ENCODE measurements at regions not wholly inside any gene's neighbourhood (a gene's known extent, or its start where the extent isn't known, plus 50 kb on each side); places are given as distances from the start of the nearest gene placed in this dataset.

DNA sequence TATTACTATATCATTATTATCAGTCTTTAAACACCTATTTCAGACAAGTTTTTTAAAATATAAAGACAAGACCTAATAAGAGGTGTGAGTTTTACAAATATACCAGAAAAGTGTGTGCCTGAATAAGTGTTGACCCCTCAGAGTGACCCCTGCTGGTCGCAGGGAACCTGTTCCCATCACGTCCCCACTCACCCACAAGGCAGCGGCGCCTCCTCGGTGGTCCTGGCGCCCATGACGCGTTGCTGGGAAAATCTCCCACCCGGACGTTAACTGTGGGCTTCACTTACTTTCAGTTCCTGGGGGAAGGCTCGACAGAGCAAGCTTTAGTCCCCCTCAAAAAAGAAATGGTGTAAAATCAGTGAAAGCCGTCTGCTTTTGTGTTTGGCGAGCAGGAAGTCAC is 93.5 kb downstream of the TMEM18 start:
- Histone ChIP-seq H3K9me1 (replicated peaks; ENCODE audit: control insufficient read depth, extremely low read depth, insufficient read depth, low read length) (no peaks in the 10 kb centered on the region), H3K27ac (ENCODE audit: insufficient read depth, low read depth, low read length) (no peak overlapping the region), H3K4me2 (ENCODE audit: insufficient read depth, low read length) (no peak overlapping the region), H3K36me3 (ENCODE audit: control insufficient read depth in 2 of 2, extremely low read depth in 1 of 2, insufficient read depth in 2 of 2, low read length in 2 of 2) (no peaks in the 10 kb centered on the region), H3K9ac (replicated peaks; ENCODE audit: extremely low read depth, insufficient read depth, low read length) (no peak overlapping the region), H2AFZ (ENCODE audit: low read depth, low read length) (no peak overlapping the region), H4K20me1 (replicated peaks; ENCODE audit: control insufficient read depth, extremely low read depth, insufficient read depth, low read length) (no peaks in the 10 kb centered on the region), H3K79me2 (ENCODE audit: control insufficient read depth, insufficient read depth, low read length) (no peaks in the 10 kb centered on the region), H3K27me3 (ENCODE audit: control insufficient read depth in 2 of 2, insufficient read depth in 2 of 2, low read length in 2 of 2) (no peaks in the 10 kb centered on the region), H3K4me1 (ENCODE audit: control insufficient read depth, extremely low read depth, insufficient read depth, low read length) (no peaks in the 10 kb centered on the region), H3K4me3 (replicated peaks in 1 of 3; ENCODE audit: insufficient read depth in 1 of 3, low read depth in 1 of 3, low read length in 3 of 3) (no peak overlapping the region), H3K9me3 (replicated peaks; ENCODE audit: control insufficient read depth, insufficient read depth, low read length) (peaks cover 3% of the 10 kb centered on the region)
- TF ChIP-seq, protein P1, sequence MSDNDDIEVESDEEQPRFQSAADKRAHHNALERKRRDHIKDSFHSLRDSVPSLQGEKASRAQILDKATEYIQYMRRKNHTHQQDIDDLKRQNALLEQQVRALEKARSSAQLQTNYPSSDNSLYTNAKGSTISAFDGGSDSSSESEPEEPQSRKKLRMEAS (IDR thresholded peaks at IDR 0.05; ENCODE audit: insufficient read depth, insufficient read length), result no peak
- no peak for TF ChIP-seq MYC (IDR thresholded peaks at IDR 0.05; ENCODE audit: low read depth, low read length)
- TF ChIP-seq POLR2A (IDR thresholded peaks at IDR 0.05; ENCODE audit: low read depth, low read length), result no peak
- no peak for TF ChIP-seq GATA2 (IDR thresholded peaks at IDR 0.05; ENCODE audit: insufficient read depth, insufficient read length, low read depth, low read length)
- TF ChIP-seq JUN (IDR thresholded peaks at IDR 0.05; ENCODE audit: borderline replicate concordance, insufficient read depth, insufficient read length, low read depth), result no peak
- TF ChIP-seq, protein P2, sequence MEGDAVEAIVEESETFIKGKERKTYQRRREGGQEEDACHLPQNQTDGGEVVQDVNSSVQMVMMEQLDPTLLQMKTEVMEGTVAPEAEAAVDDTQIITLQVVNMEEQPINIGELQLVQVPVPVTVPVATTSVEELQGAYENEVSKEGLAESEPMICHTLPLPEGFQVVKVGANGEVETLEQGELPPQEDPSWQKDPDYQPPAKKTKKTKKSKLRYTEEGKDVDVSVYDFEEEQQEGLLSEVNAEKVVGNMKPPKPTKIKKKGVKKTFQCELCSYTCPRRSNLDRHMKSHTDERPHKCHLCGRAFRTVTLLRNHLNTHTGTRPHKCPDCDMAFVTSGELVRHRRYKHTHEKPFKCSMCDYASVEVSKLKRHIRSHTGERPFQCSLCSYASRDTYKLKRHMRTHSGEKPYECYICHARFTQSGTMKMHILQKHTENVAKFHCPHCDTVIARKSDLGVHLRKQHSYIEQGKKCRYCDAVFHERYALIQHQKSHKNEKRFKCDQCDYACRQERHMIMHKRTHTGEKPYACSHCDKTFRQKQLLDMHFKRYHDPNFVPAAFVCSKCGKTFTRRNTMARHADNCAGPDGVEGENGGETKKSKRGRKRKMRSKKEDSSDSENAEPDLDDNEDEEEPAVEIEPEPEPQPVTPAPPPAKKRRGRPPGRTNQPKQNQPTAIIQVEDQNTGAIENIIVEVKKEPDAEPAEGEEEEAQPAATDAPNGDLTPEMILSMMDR (IDR thresholded peaks at IDR 0.05; ENCODE audit: extremely low read depth in 1 of 2, insufficient read depth in 1 of 2, low read depth in 1 of 2, low read length in 2 of 2), result no peak
- TF ChIP-seq POLR2AphosphoS5 (IDR thresholded peaks at IDR 0.05; ENCODE audit: insufficient read depth, low read depth, low read length), result no peak
- intact Hi-C loops (cut with micrococcal nuclease) (no loop called here), dilution Hi-C loops (cut with MboI; ENCODE audit: extremely low pct_ligation_motif_present, low sequenced_read_pairs) (no loop called here)
- no TSS peak for BruUV-seq (replicated peaks)
- DNase-seq (ENCODE audit: low read depth, low spot score) (no peak), FAIRE-seq (no peak)
- CTCF ChIA-PET, result no interaction called here
- POLR2A ChIA-PET, result no interaction called here

Measured in endothelial cell of umbilical vein (primary cell).